Fibroblast of the conjunctiva (primary cell): ENCODE measurements at regions not wholly inside any gene's neighbourhood (a gene's known extent, or its start where the extent isn't known, plus 50 kb on each side); places are given as distances from the start of the nearest gene placed in this dataset.
A peak's percentile ranks its signal among the peaks of the same experiment; 100 is the strongest.

Experiments
- DNase-seq: peaks from one replicate; pipeline ENCODE4 v3.0.0-alpha.2; 2010; ENCODE audit warnings: low read depth

GRCh38 chr12:46470036-46470627 lies 97.6 kb upstream of the SLC38A2 start:
- DNase-seq: no peak

GRCh38 chr12:46468813-46469212 lies 96.2 kb upstream of the SLC38A2 start:
- no peak for DNase-seq

- DNase-seq: no peak
Observed at GRCh38 chr12:46468160-46468559, 95.6 kb upstream of the SLC38A2 start.

GRCh38 chr12:46465307-46465706 lies 92.7 kb upstream of the SLC38A2 start:
- DNase-seq: no peak

- no peak for DNase-seq
Observed at GRCh38 chr12:46464863-46465262, 92.3 kb upstream of the SLC38A2 start.

- no peak for DNase-seq
Observed at GRCh38 chr12:46462641-46463355, 90.2 kb upstream of the SLC38A2 start.

- DNase-seq: no peak
Observed at GRCh38 chr12:46461907-46462640, 89.5 kb upstream of the SLC38A2 start.

- no peak for DNase-seq
Observed at GRCh38 chr12:46461459-46461858, 88.9 kb upstream of the SLC38A2 start.

- no peak for DNase-seq
Observed at GRCh38 chr12:46460682-46461210, 88.2 kb upstream of the SLC38A2 start.

- DNase-seq: no peak
Observed at GRCh38 chr12:46459861-46460545, 87.4 kb upstream of the SLC38A2 start.

GRCh38 chr12:46459111-46459510 lies 86.5 kb upstream of the SLC38A2 start:
- peak; percentile 32 for DNase-seq

GRCh38 chr12:46458500-46459102 lies 86.0 kb upstream of the SLC38A2 start:
- no peak for DNase-seq

GRCh38 chr12:46457958-46458357 lies 85.4 kb upstream of the SLC38A2 start:
- no peak for DNase-seq

- DNase-seq: no peak
Observed at GRCh38 chr12:46456356-46457334, 84.1 kb upstream of the SLC38A2 start.

- no peak for DNase-seq
Observed at GRCh38 chr12:46455648-46456352, 83.2 kb upstream of the SLC38A2 start.

- no peak for DNase-seq
Observed at GRCh38 chr12:46454981-46455380, 82.4 kb upstream of the SLC38A2 start.

- no peak for DNase-seq
Observed at GRCh38 chr12:46453428-46453827, 80.9 kb upstream of the SLC38A2 start.

GRCh38 chr12:46452776-46453175 lies 80.2 kb upstream of the SLC38A2 start:
- no peak for DNase-seq

GRCh38 chr12:46452061-46452615 lies 79.6 kb upstream of the SLC38A2 start:
- no peak for DNase-seq
